ENCODE measurements at regions not wholly inside any gene's neighbourhood (a gene's known extent, or its start where the extent isn't known, plus 50 kb on each side); places are given as distances from the start of the nearest gene placed in this dataset.
"Not testable (repeated sequence)": the region's sequence is repeated elsewhere in the genome, so short reads cannot be mapped to it uniquely, and the experiment has no call there.

DNA sequence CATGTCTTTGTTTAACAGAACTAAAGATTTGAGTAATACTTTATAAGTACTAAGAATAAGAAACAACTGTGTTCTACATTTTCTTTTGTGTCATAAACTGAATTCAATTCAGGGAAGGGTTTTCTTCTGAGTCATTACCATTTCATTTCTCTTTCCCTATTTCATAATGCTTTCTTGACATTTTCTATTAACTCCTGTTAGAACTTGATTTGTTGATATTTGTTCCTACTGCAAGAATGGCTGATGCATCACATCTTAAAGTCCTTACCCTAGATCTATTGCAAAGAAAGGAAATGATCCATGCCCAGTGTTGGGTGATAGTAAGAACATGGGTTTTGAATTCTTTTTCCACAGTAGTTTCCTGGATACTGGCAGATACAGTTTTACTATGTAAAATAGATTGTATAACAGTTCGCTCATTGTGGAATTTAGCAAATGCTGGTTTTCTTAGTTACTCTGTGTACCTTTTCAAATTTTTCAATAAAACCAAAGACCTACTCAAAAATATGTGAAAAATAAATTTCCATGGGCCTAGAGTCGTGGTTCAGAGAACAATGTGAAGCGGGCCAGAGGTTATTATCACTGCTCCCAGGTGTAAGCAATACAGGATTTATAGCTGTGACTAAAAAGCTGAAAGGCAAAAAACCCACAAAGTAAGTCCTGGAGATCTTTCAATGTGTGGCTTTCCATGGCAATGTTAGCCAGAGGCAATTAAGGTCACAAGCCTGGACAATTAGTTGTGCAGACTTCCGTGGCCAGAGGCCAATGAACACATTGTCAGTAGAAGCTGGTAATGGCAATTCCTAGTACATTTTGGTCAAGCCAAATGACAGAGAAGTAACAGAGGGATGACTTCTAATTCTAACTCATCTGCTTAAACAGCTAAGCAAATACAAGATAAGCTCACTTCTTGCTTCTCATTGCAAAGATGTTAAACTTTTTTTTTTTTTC is 127.3 kb upstream of the FAT4 start:
- POLR2A ChIA-PET = no interaction called here
- CTCF ChIA-PET = interaction anchor here (1.2 kb wide), 1 partner anchor 10 kb away, joined by 3 read pairs; no protein-coding TSS in a partner anchor
- DNase-seq (ENCODE audit: extremely low spot score) = no peak
- TF ChIP-seq, protein P1, sequence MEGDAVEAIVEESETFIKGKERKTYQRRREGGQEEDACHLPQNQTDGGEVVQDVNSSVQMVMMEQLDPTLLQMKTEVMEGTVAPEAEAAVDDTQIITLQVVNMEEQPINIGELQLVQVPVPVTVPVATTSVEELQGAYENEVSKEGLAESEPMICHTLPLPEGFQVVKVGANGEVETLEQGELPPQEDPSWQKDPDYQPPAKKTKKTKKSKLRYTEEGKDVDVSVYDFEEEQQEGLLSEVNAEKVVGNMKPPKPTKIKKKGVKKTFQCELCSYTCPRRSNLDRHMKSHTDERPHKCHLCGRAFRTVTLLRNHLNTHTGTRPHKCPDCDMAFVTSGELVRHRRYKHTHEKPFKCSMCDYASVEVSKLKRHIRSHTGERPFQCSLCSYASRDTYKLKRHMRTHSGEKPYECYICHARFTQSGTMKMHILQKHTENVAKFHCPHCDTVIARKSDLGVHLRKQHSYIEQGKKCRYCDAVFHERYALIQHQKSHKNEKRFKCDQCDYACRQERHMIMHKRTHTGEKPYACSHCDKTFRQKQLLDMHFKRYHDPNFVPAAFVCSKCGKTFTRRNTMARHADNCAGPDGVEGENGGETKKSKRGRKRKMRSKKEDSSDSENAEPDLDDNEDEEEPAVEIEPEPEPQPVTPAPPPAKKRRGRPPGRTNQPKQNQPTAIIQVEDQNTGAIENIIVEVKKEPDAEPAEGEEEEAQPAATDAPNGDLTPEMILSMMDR (IDR thresholded peaks at IDR 0.05; ENCODE audit: control extremely low read depth, extremely low read depth, low read depth, missing control alignments) = no peak

DNA sequence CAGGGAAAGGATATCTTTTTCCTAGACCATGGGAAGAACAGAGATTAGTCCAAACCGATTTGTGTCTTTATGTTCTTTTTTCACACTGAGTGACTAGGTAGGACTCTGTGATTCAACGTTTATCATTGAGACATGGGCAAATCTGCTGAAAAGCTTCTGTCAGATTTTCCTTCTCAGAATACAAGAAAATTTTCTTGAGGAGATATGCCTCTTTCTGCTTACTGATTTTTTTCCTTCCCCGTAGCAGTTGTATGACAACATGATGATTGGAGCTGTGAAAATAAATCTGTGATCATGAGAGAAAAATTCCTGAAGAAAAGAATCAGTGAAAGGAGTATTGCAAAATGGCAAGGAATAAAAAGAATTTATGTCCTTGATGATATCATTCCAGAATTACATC is 130.6 kb upstream of the FAT4 start:
- no peak for DNase-seq (ENCODE audit: extremely low spot score)
- TF ChIP-seq, protein P1 (IDR thresholded peaks at IDR 0.05; ENCODE audit: control extremely low read depth, extremely low read depth, low read depth, missing control alignments) = no peak
- POLR2A ChIA-PET = no interaction called here
- CTCF ChIA-PET = interaction anchor here (1.8 kb wide), 1 partner anchor 9 kb away, joined by 4 read pairs; no protein-coding TSS in a partner anchor

DNA sequence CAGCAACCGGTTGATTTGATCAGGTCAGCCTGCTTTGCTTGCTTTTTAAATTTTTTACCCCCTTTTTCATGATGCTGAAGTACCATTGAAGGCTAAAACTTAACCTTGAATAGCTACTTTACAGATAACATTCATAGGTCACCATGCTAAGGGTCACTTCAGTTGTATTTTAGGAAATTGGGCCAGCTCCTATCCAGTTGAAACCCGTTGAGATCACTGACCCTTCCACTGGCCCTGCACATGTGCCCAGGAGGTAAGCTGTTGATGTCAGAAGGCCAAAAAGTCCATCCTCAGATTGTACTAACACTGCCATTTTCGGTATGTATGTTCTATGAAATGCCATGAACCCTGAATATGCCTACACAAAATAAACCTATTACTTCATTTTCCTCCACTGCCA is 133.0 kb upstream of the FAT4 start:
- ChIA-PET POLR2A (no interaction called here), CTCF (interaction anchor here (0.8 to 1.2 kb wide), 2 partner anchors 9 to 14 kb away, joined by 3 read pairs; no protein-coding TSS in a partner anchor)
- DNase-seq (ENCODE audit: extremely low spot score) = no peak
- TF ChIP-seq, protein P1 (IDR thresholded peaks at IDR 0.05; ENCODE audit: control extremely low read depth, extremely low read depth, low read depth, missing control alignments) = no peak

DNA sequence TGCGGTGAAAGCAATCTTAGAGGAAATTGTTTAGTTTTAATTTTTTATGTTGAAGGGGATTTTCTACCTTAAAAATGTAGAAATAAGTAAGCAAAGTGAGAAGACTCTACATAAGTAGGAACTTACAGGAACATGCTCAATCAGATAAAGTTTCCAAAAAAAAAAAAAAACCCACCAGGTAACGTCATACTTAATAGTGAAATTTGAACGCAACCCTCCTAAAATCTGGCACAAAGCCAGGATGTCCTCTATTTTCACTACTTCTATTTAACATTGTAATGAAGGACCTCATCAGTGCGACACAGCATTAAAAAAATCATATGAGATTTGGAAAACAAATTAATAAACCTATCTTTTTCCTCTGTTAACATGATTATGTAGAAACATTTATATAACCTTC is 135.0 kb upstream of the FAT4 start:
- TF ChIP-seq, protein P1 (IDR thresholded peaks at IDR 0.05; ENCODE audit: control extremely low read depth, extremely low read depth, low read depth, missing control alignments) = no peak
- no peak for DNase-seq (ENCODE audit: extremely low spot score)
- ChIA-PET CTCF (no interaction called here), POLR2A (no interaction called here)

DNA sequence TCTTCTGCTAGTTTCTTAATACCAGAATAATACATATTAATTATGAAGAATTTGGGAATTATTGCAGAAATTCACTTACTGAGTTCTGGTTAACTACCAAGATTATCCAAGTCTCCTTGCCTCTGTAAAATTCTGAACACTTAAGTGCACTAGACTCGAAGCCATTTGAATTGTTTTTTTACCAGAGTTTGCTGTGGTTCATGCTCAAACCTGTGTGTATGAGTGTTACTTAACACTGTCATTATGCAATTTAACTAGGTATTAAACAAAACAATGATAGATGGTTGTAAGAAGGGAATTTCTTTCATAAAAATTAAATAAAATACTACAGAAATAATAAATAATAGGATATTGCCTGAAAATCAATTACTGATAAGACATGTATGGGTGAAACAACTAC is 145.6 kb upstream of the FAT4 start:
- DNase-seq (ENCODE audit: extremely low spot score) = no peak
- ChIA-PET CTCF (no interaction called here), POLR2A (no interaction called here)
- TF ChIP-seq, protein P1 (IDR thresholded peaks at IDR 0.05; ENCODE audit: control extremely low read depth, extremely low read depth, low read depth, missing control alignments) = no peak

DNA sequence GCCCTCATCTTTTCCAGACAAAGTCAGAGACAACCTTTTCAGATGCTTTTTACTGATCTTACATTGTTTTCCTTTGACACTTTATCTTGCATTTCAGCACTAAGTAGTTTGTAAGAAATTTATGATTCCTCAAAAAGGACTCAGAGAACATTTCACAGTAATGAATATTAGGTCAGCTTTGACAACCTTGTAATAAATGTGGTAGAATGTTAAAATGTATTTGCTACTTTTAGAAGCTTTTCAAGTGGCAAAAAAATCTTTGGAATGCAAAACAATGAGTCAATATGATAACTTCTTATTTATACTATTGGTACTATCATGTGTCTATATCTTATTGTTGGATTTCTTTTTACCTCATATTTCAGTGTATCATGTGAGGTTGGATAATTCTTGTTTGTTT is 146.2 kb upstream of the FAT4 start:
- POLR2A ChIA-PET = no interaction called here
- TF ChIP-seq, protein P1 (IDR thresholded peaks at IDR 0.05; ENCODE audit: control extremely low read depth, extremely low read depth, low read depth, missing control alignments) = no peak
- DNase-seq (ENCODE audit: extremely low spot score) = no peak
- CTCF ChIA-PET = no interaction called here

DNA sequence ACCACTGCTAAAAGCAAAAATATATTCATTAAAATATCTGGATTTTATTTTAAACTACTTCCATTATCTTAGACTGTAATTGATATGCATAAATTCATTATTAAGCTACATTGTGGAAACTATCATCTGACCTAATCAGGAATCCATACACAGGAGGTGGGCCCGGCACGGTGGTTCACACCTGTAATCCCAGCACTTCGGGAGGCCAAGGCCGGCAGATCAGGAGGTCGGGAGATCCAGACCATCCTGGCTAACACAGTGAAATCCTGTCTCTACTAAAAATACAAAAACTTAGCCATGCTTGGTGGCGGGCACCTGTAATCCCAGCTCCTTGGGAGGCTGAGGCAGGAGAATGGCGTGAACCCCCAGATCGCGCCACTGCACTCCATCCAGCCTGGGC is 148.7 kb upstream of the FAT4 start:
- POLR2A ChIA-PET; CTCF ChIA-PET; DNase-seq (ENCODE audit: extremely low spot score): not testable (repeated sequence)

Data from GM10248 (cell line).